ENCODE measurements at regions not wholly inside any gene's neighbourhood (a gene's known extent, or its start where the extent isn't known, plus 50 kb on each side); places are given as distances from the start of the nearest gene placed in this dataset.

DNA sequence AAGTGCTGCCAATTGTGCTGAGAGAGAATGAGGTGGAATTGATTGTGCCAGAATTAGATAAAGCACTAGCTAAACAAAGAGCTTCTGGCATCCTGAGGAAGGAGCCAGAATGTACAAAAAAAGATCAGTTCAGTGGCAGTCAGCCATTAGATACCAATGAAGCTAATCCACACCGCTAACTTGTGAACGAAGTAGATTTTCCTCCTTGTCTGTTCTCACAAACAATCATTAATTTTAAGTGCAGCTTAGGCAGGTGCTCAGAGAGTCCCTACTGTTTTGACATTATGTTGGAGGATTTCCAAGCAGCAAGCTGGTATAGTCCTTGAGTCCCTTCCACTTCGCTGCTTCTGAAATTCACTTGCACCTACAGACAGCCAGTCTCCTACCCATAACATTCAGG, 617.4 kb downstream of the CENPC start:
- no peak for TF ChIP-seq POLR2A (IDR thresholded peaks at IDR 0.05)
- TF ChIP-seq, protein P1, sequence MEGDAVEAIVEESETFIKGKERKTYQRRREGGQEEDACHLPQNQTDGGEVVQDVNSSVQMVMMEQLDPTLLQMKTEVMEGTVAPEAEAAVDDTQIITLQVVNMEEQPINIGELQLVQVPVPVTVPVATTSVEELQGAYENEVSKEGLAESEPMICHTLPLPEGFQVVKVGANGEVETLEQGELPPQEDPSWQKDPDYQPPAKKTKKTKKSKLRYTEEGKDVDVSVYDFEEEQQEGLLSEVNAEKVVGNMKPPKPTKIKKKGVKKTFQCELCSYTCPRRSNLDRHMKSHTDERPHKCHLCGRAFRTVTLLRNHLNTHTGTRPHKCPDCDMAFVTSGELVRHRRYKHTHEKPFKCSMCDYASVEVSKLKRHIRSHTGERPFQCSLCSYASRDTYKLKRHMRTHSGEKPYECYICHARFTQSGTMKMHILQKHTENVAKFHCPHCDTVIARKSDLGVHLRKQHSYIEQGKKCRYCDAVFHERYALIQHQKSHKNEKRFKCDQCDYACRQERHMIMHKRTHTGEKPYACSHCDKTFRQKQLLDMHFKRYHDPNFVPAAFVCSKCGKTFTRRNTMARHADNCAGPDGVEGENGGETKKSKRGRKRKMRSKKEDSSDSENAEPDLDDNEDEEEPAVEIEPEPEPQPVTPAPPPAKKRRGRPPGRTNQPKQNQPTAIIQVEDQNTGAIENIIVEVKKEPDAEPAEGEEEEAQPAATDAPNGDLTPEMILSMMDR (IDR thresholded peaks at IDR 0.05), result no peak
- TF ChIP-seq EP300 (IDR thresholded peaks at IDR 0.05), result no peak

Data from ovary (tissue), 3 donors.